A549 (cell line): ENCODE measurements at regions not wholly inside any gene's neighbourhood (a gene's known extent, or its start where the extent isn't known, plus 50 kb on each side); places are given as distances from the start of the nearest gene placed in this dataset.
"Not testable (repeated sequence)": the region's sequence is repeated elsewhere in the genome, so short reads cannot be mapped to it uniquely, and the experiment has no call there.

Experiments used
- ATAC-seq, 2 experiments: fragments of 200-7000 bp in 1 of 2; fragments of >200 bp in 1 of 2; cut with Nextera tagmentation in 1 of 2; cut with Tn5 transposase in 1 of 2; 3 replicates each; pipeline versions ENCODE4 v1.8.0 to v1.9.1; 2018 to 2020; ENCODE audit warnings: mild to moderate bottlenecking in 1 of 2, moderate library complexity in 1 of 2
- CTCF ChIA-PET: fragments of 300-600 bp; sonication (Branson Sonifier 250); formaldehyde crosslinking; extraction: SDS; loops from one replicate; lab custom pipeline; 2021; ENCODE audit warnings: antibody characterized with exemption, inconsistent platforms; lab: Yijun Ruan, JAX
- POLR2A ChIA-PET: fragments of 350-600 bp; formaldehyde crosslinking; extraction: SDS; loops from one replicate; lab custom pipeline; 2021; ENCODE audit warnings: antibody characterized with exemption, inconsistent platforms; lab: Yijun Ruan, JAX
- DNase-seq, 2 experiments: peaks; one replicate each; pipeline versions ENCODE4 v3.0.0 to v3.0.0-alpha.2; 2011 to 2016; ENCODE audit warnings: low read depth in 1 of 2, low spot score in 1 of 2
- FAIRE-seq: peaks from 2 replicates; lab custom pipeline; 2011; peaks lifted over from hg19 to GRCh38; lab: Jason Lieb, UNC
- H3K27ac ChIP-seq, 2 experiments: fragments of >200 bp; sonication (Bioruptor Twin); formaldehyde crosslinking; 3 replicates each; pipeline ENCODE4 v1.5.1; 2016 to 2017
- H3K4me1 ChIP-seq: fragments of >200 bp; sonication (Bioruptor Twin); formaldehyde crosslinking; 3 replicates; pipeline ENCODE4 v1.6.1; 2016
- H3K4me2 ChIP-seq: fragments of >200 bp; sonication (Bioruptor Twin); formaldehyde crosslinking; 3 replicates; pipeline ENCODE4 v1.6.1; 2016
- H3K4me3 ChIP-seq: fragments of >200 bp; sonication (Bioruptor Twin); formaldehyde crosslinking; 3 replicates; pipeline ENCODE4 v1.5.1; 2016
- H3K9me3 ChIP-seq: fragments of >200 bp; sonication (Bioruptor Twin); formaldehyde crosslinking; 3 replicates; pipeline ENCODE4 v1.6.1; 2016
- BHLHE40 ChIP-seq: IDR thresholded peaks from 2 replicates; pipeline ENCODE4 v1.6.1; 2012; ENCODE audit warnings: low read depth, low read length, inconsistent platforms
- CBX2 ChIP-seq: fragments of 200-600 bp; sonication (generic); IDR thresholded peaks from 2 replicates; pipeline ENCODE4 v1.6.1; 2016; ENCODE audit warnings: low read depth, mild to moderate bottlenecking, borderline replicate concordance
- CBX8 ChIP-seq: fragments of 200-600 bp; sonication (generic); IDR thresholded peaks from 2 replicates; pipeline ENCODE4 v1.6.1; 2016
- ESRRA ChIP-seq: fragments of 150-350 bp; IDR thresholded peaks from 2 replicates; pipeline ENCODE4 v1.6.1; 2014; ENCODE audit warnings: mild to moderate bottlenecking, low read length, borderline replicate concordance
- HDAC2 ChIP-seq: fragments of 200-600 bp; sonication (generic); IDR thresholded peaks from 2 replicates; pipeline ENCODE4 v1.6.1; 2016
- HOXB5 ChIP-seq: fragments of 250-450 bp; sonication (Bioruptor Pico); IDR thresholded peaks from 2 replicates; pipeline ENCODE4 v1.5.0; 2020; ENCODE audit warnings: mild to moderate bottlenecking, moderate library complexity
- JUNB ChIP-seq: fragments of >200 bp; sonication (Bioruptor Twin); formaldehyde crosslinking; IDR thresholded peaks from 2 replicates; pipeline ENCODE4 v1.6.1; 2016
- MAFK ChIP-seq: fragments of 450-650 bp; IDR thresholded peaks from 2 replicates; pipeline ENCODE4 v1.6.1; 2014; ENCODE audit not compliant: partially characterized antibody
- MAZ ChIP-seq: fragments of 150-350 bp; IDR thresholded peaks from 2 replicates; pipeline ENCODE4 v1.6.1; 2014; ENCODE audit warnings: antibody characterized with exemption, low read depth, low read length, borderline replicate concordance
- POLR2A ChIP-seq: IDR thresholded peaks from 2 replicates; pipeline ENCODE4 v1.6.1; 2012; ENCODE audit warnings: mild to moderate bottlenecking, low read length
- RAD21 ChIP-seq, 2 experiments: fragments of >200 bp in 1 of 2; sonication (Bioruptor Twin) in 1 of 2; formaldehyde crosslinking in 1 of 2; IDR thresholded peaks in 1 of 2; conservative IDR thresholded peaks in 1 of 2; 2 replicates in 1 of 2; 3 replicates in 1 of 2; pipeline ENCODE4 v1.6.1; 2012 to 2018; ENCODE audit warnings: inconsistent platforms in 1 of 2
- RCOR1 ChIP-seq: fragments of 150-350 bp; IDR thresholded peaks from 2 replicates; pipeline ENCODE4 v1.6.1; 2014; ENCODE audit warnings: antibody characterized with exemption, low read length, low read depth
- RFX5 ChIP-seq: fragments of 450-650 bp; IDR thresholded peaks from 2 replicates; pipeline ENCODE4 v1.7.1; 2014; ENCODE audit warnings: antibody characterized with exemption, mild to moderate bottlenecking, moderate library complexity
- SMC3 ChIP-seq: fragments of >200 bp; sonication (Bioruptor Twin); formaldehyde crosslinking; IDR thresholded peaks from 3 replicates; pipeline ENCODE4 v1.6.1; 2018; ENCODE audit warnings: inconsistent platforms
- SREBF2 ChIP-seq: fragments of 450-650 bp; IDR thresholded peaks from 2 replicates; pipeline ENCODE4 v1.6.1; 2014; ENCODE audit warnings: mild to moderate bottlenecking, moderate library complexity
- TFCP2L1 ChIP-seq: fragments of 250-450 bp; sonication (Bioruptor Pico); IDR thresholded peaks from 2 replicates; pipeline ENCODE4 v1.5.0; 2021; ENCODE audit warnings: mild to moderate bottlenecking
- TP53 ChIP-seq: fragments of 250-450 bp; sonication (Bioruptor Pico); IDR thresholded peaks from 2 replicates; pipeline ENCODE4 v1.5.0; 2021; ENCODE audit warnings: mild to moderate bottlenecking, moderate library complexity
- ZC3H11A ChIP-seq: fragments of 450-650 bp; IDR thresholded peaks from 2 replicates; pipeline ENCODE4 v1.6.1; 2014; ENCODE audit warnings: antibody characterized with exemption, mild to moderate bottlenecking
- ZNF302 ChIP-seq: fragments of 250-450 bp; sonication (Bioruptor Pico); IDR thresholded peaks from 2 replicates; pipeline ENCODE4 v1.9.0; 2021; ENCODE audit warnings: inconsistent platforms, mild to moderate bottlenecking, moderate library complexity
- whole genome bisulfite sequencing: methylation state at CpG from one replicate; pipeline ENCODE4 v1.1.6; 2017; ENCODE audit errors: missing lambda C conversion rate; 5-methylcytosine and 5-hydroxymethylcytosine counted together
- TF ChIP-seq, protein P1 (sequence below): fragments of 150-350 bp; IDR thresholded peaks from 2 replicates; pipeline ENCODE4 v1.6.1; 2014; ENCODE audit warnings: low read depth, mild to moderate bottlenecking, low read length
- TF ChIP-seq, protein P2 (sequence below): fragments of 250-450 bp; sonication (Bioruptor Pico); IDR thresholded peaks from 2 replicates; pipeline ENCODE4 v1.5.0; 2021; ENCODE audit warnings: mild to moderate bottlenecking, moderate library complexity, borderline replicate concordance
- TF ChIP-seq, protein P3 (sequence below): IDR thresholded peaks from 2 replicates; pipeline ENCODE4 v1.6.1; 2012
- TF ChIP-seq, protein P4 (sequence below): fragments of 200-600 bp; sonication (generic); IDR thresholded peaks from 2 replicates; pipeline ENCODE4 v1.6.1; 2016; ENCODE audit warnings: antibody characterized with exemption, mild to moderate bottlenecking, moderate library complexity
- TF ChIP-seq, protein P5 (sequence below): fragments of >200 bp; sonication (Bioruptor Twin); formaldehyde crosslinking; IDR thresholded peaks from 3 replicates; pipeline ENCODE4 v1.5.1; 2016
- TF ChIP-seq, protein P6 (sequence below): fragments of >200 bp; sonication (Bioruptor Twin); formaldehyde crosslinking; IDR thresholded peaks from 3 replicates; pipeline ENCODE4 v1.6.1; 2016

DNA sequence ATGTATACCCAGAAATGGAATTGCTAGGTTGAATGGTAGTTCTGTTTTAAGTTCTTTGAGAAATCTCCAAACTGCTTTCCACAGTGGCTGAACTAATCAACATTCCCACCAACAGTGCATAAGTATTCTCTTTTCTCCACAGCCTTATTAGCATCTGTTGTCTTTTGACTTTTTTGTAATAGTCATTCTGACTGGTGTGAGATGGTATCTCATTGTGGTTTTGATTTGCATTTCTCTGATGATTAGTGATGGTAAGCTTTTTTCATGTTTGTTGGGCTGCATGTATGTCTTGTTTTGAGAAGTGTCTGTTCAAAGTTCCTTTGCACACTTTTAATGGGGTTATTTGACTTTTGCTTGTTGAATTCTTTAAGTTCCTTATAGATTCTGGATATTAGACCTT is 52.4 kb upstream of the EHHADH start:
- not testable (repeated sequence) for FAIRE-seq

DNA sequence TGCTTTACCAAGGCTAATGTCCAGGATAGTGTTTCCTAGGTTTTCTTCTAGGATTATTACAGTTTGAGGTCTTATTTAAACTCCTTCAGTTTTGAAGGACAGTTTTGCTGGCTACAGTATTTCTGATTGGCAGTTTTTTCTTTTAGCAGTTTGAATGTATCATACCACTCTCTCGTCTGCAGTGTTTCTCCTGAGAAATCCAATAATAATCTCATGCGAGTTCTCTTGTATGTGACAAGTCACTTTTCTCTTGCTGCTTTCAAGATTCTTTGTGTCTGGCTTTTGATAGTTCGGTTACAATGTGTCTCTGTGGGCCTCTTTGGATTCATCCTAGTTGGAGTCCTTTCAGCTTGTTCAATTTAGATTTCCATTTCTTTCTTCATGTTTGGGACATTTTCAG is 53.0 kb upstream of the EHHADH start:
- DNase-seq (no peak), FAIRE-seq (no peak)
- POLR2A ChIA-PET = no interaction called here
- no peak for TF ChIP-seq ZNF302
- TF ChIP-seq SREBF2 = no peak
- TF ChIP-seq, protein P1, sequence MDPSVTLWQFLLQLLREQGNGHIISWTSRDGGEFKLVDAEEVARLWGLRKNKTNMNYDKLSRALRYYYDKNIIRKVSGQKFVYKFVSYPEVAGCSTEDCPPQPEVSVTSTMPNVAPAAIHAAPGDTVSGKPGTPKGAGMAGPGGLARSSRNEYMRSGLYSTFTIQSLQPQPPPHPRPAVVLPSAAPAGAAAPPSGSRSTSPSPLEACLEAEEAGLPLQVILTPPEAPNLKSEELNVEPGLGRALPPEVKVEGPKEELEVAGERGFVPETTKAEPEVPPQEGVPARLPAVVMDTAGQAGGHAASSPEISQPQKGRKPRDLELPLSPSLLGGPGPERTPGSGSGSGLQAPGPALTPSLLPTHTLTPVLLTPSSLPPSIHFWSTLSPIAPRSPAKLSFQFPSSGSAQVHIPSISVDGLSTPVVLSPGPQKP = no peak
- TF ChIP-seq RCOR1 = no peak
- no peak for TF ChIP-seq RFX5
- TF ChIP-seq CBX8 = no peak
- TF ChIP-seq POLR2A = no peak
- TF ChIP-seq, protein P2, sequence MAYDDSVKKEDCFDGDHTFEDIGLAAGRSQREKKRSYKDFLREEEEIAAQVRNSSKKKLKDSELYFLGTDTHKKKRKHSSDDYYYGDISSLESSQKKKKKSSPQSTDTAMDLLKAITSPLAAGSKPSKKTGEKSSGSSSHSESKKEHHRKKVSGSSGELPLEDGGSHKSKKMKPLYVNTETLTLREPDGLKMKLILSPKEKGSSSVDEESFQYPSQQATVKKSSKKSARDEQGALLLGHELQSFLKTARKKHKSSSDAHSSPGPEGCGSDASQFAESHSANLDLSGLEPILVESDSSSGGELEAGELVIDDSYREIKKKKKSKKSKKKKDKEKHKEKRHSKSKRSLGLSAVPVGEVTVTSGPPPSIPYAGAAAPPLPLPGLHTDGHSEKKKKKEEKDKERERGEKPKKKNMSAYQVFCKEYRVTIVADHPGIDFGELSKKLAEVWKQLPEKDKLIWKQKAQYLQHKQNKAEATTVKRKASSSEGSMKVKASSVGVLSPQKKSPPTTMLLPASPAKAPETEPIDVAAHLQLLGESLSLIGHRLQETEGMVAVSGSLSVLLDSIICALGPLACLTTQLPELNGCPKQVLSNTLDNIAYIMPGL (CRISPR knock-in tag) = no peak
- no peak for TF ChIP-seq JUNB
- TF ChIP-seq, protein P3, sequence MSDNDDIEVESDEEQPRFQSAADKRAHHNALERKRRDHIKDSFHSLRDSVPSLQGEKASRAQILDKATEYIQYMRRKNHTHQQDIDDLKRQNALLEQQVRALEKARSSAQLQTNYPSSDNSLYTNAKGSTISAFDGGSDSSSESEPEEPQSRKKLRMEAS = no peak
- TF ChIP-seq TP53 (CRISPR knock-in tag) = no peak
- TF ChIP-seq TFCP2L1 (CRISPR knock-in tag) = no peak
- no peak for TF ChIP-seq ZC3H11A
- TF ChIP-seq, protein P4, sequence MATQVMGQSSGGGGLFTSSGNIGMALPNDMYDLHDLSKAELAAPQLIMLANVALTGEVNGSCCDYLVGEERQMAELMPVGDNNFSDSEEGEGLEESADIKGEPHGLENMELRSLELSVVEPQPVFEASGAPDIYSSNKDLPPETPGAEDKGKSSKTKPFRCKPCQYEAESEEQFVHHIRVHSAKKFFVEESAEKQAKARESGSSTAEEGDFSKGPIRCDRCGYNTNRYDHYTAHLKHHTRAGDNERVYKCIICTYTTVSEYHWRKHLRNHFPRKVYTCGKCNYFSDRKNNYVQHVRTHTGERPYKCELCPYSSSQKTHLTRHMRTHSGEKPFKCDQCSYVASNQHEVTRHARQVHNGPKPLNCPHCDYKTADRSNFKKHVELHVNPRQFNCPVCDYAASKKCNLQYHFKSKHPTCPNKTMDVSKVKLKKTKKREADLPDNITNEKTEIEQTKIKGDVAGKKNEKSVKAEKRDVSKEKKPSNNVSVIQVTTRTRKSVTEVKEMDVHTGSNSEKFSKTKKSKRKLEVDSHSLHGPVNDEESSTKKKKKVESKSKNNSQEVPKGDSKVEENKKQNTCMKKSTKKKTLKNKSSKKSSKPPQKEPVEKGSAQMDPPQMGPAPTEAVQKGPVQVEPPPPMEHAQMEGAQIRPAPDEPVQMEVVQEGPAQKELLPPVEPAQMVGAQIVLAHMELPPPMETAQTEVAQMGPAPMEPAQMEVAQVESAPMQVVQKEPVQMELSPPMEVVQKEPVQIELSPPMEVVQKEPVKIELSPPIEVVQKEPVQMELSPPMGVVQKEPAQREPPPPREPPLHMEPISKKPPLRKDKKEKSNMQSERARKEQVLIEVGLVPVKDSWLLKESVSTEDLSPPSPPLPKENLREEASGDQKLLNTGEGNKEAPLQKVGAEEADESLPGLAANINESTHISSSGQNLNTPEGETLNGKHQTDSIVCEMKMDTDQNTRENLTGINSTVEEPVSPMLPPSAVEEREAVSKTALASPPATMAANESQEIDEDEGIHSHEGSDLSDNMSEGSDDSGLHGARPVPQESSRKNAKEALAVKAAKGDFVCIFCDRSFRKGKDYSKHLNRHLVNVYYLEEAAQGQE = no peak
- TF ChIP-seq HOXB5 (CRISPR knock-in tag) = no peak
- no peak for TF ChIP-seq ESRRA
- TF ChIP-seq, all 56 proteins: peak for 0
- Histone ChIP-seq H3K4me1 (no peaks in the 10 kb centered on the region), H3K27ac (no peak overlapping the region), H3K4me2 (no peak overlapping the region), H3K9me3 (peaks cover 20% of the 10 kb centered on the region), H3K4me3 (no peak overlapping the region)
- WGBS = 86% methylated on average over 3 of the region's 3 CpGs
- ATAC-seq = no peak
- CTCF ChIA-PET = no interaction called here

More for the DNA sequence above, 52.4 kb upstream of the EHHADH start:
- H3K4me1 ChIP-seq, H3K27ac ChIP-seq, CTCF ChIA-PET, ATAC-seq, POLR2A ChIA-PET, DNase-seq, H3K4me3 ChIP-seq, H3K4me2 ChIP-seq: not testable (repeated sequence)
- H3K9me3 ChIP-seq = peaks cover 20% of the 10 kb centered on the region

DNA sequence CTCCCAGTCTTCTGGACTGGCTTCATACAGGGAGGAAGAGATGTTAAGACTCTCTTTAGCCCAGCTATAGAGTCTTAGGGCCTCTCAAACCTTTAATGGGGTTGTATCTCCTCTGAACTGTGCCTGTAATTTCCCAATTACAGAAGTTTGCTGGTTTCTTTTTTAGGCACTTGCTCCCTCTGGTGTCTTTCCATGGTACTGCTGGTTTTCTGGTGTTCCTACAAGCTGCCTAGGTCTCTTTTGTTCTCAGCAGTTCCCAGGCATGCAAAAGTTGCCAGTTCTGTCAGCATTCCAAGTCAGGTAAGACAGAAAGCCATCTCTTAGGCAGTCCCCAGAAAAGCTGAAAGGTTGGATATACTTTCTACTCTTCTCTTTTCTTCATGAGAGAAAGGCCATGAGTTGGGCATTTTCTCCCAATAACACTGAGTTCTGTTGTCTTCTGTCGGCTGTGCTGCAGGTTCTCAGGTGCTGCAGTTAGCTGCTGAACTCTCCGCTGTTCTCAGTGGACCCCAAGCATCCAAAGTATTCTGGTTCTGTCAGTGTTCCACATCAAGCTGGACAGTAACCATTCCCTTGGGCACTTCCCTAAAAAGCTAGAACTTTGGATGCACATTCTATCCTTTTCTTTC is 54.4 kb upstream of the EHHADH start:
- Histone ChIP-seq H3K9me3 (peaks cover 20% of the 10 kb centered on the region), H3K4me2 (no peak overlapping the region), H3K27ac (no peak overlapping the region), H3K4me3 (no peak overlapping the region), H3K4me1 (no peaks in the 10 kb centered on the region)
- no peak for TF ChIP-seq CBX8
- no peak for TF ChIP-seq MAFK
- TF ChIP-seq, protein P5, sequence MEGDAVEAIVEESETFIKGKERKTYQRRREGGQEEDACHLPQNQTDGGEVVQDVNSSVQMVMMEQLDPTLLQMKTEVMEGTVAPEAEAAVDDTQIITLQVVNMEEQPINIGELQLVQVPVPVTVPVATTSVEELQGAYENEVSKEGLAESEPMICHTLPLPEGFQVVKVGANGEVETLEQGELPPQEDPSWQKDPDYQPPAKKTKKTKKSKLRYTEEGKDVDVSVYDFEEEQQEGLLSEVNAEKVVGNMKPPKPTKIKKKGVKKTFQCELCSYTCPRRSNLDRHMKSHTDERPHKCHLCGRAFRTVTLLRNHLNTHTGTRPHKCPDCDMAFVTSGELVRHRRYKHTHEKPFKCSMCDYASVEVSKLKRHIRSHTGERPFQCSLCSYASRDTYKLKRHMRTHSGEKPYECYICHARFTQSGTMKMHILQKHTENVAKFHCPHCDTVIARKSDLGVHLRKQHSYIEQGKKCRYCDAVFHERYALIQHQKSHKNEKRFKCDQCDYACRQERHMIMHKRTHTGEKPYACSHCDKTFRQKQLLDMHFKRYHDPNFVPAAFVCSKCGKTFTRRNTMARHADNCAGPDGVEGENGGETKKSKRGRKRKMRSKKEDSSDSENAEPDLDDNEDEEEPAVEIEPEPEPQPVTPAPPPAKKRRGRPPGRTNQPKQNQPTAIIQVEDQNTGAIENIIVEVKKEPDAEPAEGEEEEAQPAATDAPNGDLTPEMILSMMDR = peak; percentile 32
- no peak for TF ChIP-seq CBX2
- 0 out of 3 replicates have a peak, but pooled peaks have one; percentile 10 for TF ChIP-seq SMC3
- no peak for TF ChIP-seq HDAC2
- no peak for TF ChIP-seq MAZ
- TF ChIP-seq POLR2A = no peak
- peak; percentile 24 to 59; a peak in 2 of 5 replicates for TF ChIP-seq RAD21 (conservative IDR thresholded peaks at IDR 0.05 in 1 of 2, IDR thresholded peaks at IDR 0.05 in 1 of 2)
- TF ChIP-seq, protein P6, sequence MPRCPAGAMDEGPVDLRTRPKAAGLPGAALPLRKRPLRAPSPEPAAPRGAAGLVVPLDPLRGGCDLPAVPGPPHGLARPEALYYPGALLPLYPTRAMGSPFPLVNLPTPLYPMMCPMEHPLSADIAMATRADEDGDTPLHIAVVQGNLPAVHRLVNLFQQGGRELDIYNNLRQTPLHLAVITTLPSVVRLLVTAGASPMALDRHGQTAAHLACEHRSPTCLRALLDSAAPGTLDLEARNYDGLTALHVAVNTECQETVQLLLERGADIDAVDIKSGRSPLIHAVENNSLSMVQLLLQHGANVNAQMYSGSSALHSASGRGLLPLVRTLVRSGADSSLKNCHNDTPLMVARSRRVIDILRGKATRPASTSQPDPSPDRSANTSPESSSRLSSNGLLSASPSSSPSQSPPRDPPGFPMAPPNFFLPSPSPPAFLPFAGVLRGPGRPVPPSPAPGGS = no peak
- no peak for TF ChIP-seq BHLHE40
- POLR2A ChIA-PET = no interaction called here
- peak; percentile 43 to 67; a peak in 3 of 6 replicates for ATAC-seq
- CTCF ChIA-PET = interaction anchor here (0.6 to 1.2 kb wide), 7 partner anchors 9 to 433 kb away, joined by 3 to 4 read pairs (median 3); no protein-coding TSS in a partner anchor
- WGBS = 81% methylated on average over 2 of the region's 2 CpGs
- FAIRE-seq = no peak
- peak in 1 of 2 experiments; percentile 59 for DNase-seq
